GM21825 (cell line): ENCODE measurements at regions not wholly inside any gene's neighbourhood (a gene's known extent, or its start where the extent isn't known, plus 50 kb on each side); places are given as distances from the start of the nearest gene placed in this dataset.
A peak's percentile ranks its signal among the peaks of the same experiment; 100 is the strongest.

Experiments used
- ATAC-seq: cut with Tn5 transposase; IDR thresholded peaks from one replicate; pipeline ENCODE4 v1.9.1; 2021; ENCODE audit warnings: mild to moderate bottlenecking, moderate library complexity; ENCODE audit not compliant: unreplicated experiment

DNA sequence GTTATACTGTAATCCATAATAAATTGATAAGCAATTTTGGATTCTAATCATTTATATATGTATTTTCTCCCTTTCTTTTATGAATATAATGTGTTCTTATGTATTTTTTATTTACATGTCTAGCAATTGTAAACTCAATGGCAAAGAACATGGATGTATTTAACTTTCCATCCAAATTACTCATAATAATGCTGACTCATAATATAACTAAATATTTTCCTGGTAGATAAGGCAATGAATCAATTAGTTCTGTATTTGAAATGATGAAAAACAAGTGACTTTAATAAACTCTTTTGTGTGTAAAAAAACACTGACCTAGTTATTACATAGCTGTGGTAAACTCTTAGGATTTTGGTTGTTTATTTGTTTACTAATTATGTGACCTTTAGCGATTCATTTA, 211.2 kb downstream of the DTHD1 start:
- no peak for ATAC-seq

DNA sequence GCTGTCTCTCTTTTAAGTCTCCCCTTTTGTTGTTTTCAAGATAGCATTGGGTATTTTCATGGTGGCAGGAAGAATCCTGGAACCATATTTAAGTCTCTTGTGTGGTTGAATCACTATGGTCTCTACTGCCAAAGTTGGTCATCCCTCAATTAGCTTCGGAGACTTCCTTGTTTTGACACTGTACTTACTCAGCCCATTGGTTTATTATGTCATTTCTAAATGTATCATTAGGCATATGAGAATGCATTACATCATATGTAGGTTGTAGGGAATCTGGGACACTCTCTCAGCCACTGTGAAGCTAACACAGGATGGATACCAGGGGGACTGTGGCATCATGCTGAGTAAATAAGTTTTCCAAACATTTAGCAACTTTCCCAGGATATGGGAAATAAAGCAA, 211.8 kb downstream of the DTHD1 start:
- no peak for ATAC-seq

DNA sequence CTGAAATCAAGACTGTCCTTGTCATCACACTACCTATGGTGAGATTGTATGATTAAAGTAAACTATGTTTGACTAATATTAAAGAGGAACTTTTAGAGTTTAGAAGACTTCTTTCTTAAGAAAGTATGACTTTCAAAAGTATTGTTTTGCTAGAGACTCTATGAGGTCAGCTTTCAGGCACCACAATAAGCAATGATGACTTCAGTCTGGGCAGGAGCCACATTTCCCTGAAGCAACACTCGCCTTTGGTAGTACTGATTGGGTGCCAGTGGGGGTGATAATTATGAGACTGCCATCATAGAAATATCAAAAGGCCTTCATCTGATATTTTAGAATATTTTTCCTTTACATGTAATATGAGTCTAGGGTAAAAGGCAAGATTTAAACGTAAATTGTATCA, 212.6 kb downstream of the DTHD1 start:
- ATAC-seq = no peak

DNA sequence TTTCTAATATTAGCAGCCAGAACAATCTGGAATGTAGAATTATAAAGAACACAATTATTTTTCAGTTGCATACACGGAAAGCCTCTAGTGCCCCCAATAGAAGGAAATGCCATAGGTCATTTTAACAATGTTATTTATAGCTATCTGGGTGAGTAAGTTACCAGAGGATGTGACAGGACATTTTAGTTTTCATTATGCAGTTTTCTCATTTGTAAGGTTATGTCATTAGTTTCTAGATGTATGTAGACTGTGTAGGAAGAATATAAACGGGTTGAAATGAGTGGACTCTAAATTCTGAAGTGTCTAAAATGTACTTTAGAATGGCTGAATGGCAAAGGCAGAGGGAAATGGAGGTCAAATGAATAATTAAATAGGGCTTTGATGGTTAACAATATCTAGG, 213.3 kb downstream of the DTHD1 start:
- no peak for ATAC-seq

DNA sequence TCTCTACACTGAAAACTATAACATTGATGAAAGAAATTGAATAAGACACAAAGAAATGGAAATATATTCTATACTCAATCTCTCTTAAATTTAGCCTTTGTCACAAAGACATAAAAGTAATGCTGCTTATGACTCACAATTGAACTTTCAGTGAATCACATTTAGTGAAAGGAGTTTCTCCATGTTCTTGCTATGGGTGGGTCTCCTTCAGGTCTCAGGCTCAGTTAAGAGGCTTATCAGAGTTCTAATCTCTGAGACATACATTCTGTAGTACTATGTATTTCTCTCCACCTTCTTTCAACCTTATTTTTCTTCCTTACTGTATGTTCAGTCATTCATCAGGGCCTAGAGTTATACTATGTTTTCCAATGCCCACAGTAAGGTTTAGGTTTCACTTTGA, 220.9 kb downstream of the DTHD1 start:
- ATAC-seq = no peak

DNA sequence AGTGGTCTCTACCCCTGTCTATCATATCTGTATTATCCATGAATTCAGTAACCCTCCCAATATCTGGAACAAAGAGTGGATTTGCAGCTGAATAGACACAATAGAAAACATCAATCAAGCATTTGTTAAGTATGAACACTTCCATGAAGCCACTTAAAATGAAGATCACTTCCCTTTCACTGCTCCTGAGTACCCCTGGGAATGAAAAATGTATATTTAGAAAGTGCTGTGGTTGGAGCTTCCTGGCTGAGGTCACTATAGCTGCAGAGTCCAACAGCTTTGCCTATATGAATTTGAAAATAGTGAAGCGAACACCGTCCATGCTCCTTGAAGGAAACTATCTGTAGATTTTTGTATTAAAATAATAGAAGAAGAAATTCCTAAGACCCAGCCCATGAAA, 227.0 kb downstream of the DTHD1 start:
- no peak for ATAC-seq

DNA sequence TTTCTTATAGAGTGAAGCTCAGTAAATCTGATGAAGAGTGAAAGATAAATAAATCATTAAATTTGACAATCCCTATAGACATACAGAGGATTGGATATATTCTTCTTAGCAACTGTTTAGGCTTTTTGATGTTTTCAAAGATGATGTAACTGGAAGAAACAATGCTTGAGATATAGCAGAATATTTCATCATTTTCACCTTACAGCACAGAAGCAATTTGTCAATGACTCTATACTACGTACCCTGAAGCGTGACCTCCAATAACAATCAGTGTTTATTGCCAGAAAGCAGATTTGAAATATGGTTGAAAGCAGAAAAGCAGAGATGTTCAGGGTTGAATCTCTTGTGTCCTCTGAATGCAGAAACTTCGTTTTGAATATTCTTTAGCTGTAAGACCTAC, 228.4 kb downstream of the DTHD1 start:
- no peak for ATAC-seq

DNA sequence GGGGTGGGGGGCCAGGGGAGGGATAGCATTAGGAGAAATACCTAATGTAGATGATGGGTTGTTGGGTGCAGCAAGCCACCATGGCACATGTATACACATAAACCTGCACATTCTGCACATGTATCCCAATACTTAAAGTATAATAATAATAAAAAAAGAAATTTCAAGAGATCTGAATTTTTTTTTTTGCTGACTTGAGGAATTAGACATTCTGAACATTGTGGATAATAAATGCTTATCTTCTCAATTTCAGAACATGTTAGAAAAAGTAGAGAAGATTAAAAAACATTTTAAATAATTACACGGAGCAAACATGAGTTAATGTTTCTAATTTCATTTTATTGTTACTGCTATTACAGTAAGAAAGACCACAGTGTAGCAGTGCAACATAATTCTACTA, 230.4 kb downstream of the DTHD1 start:
- ATAC-seq = no peak

DNA sequence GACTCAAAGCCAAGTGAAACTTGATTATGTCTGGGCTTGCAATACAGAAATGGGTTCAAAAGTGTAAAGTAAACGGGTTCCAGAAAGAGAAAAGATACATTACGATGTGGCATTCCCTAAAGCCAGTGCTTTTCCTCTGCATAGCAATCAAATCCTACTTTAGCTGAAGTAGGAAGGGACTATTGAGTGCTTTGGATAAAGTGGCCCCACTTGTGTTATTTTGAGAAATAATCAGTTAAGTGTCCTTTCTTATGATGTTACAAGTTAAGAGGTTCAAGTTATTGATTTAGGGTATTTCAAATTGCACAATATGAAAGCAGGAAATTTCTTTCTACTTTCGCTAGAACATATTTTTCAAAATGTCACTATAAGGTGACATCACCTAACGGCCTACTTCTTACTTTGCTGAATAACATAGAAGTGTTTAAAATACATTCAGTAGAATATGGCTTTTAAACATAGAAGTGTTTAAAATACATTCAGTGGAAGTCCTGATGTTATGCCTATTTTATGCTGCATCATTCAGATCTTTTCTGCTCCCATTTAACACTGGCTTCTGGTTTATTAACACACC, 235.2 kb downstream of the DTHD1 start:
- no peak for ATAC-seq

DNA sequence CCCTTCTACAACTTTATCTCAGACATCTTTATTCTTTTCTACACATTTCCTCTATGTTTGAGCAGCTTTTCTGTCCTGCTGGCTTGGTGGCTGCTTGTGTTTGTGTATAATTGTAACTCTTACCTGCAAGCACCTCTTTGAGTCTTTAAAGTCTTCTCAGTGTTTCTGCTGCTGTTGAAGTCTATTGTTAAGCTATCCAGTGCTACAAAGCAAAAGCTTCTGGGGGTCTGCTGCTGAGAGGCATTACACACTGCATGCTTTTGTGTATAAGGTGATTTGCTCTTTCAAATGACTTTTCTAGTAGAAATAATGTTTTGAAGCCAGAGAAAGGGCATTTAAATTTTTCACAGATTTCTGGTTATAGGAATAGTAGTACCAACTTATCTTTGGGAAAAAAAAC, 241.8 kb downstream of the DTHD1 start:
- ATAC-seq = no peak

DNA sequence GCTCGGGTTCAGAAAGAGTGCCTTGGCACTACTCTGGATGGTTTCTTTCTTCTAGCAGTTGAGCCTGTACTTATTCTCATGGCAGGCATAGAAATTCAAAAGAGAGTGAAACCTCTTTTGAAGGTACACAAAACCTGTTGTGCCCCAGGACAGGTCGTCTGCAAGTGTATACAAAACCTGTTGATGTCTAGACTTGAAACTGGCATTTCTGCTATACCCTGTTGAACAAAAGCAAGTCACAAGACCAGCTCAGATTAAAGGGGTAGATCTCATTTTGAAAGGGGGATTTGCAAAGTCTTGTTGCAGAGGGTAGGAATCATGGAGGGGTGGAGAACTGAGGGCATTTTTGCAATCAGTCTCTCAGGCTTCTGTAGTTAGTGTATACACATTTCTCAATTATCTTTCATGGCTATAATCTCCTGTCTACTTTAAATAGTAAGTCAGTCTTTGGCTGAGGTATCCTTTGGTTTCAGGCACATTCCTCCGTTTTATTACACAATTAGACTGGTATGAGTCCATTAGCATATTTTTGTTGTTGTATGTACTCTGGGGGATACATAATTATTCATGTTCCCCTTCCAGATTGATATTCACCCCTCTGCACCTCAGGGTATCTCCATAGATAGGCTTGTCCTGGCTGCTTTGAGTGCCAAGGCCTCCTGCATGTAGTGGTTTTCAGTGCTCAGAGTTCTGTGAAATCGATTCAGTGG, 251.4 kb downstream of the DTHD1 start:
- ATAC-seq = no peak

DNA sequence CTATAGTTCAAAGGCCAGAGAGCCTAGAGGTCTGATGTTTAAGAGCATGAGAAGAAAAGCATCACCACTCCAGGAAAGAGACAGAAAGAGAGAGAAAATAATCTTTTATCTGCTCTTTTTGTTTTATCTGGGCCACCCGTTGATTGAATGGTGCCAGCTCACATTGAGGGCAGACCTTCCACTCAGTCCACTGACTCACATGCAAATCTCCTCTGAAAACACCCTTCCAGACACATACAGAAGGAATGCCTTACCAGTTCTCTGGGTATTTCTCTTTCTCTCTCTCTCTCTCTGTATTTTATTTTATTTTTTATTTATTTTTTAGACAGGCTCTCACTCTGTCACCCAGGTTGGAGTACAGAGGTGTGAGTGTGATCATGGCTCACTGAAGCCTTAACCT, 252.5 kb downstream of the DTHD1 start:
- no peak for ATAC-seq

DNA sequence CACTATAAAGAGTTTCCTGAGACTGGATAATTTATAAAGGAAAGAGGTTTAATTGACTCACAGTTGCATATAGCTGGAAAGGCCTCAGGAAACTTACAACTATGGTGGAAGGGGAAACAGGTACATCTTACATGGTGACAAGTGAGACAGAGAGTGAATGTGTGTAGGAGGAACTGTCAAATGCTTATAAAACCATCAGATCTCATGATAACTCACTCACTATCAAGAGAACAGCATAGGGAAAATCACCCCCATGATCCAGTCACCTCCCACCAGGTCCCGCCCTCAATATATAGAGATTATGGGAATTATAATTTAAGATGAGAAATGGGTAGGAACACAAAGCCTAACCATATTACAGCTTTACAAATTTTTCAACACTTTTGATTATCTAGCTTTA, 266.0 kb downstream of the DTHD1 start:
- no peak for ATAC-seq

DNA sequence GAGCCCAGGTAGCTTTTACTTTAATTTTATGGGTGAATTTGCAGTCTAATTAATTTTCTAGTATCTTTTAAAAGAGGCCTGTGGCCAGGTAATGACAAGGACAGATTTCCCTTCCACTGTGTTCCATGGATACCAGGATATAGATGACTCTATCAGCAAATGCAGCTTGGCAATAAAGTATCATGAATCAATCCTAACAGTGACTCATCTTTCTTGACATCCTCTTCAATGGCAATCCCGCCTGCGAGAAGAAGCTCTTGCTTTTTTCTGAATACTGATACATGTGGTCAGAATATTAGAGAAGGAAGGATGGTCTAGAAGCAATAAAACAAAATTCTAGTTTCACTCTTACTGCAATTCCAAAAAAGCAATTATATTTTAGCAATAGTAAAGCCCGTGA, 267.8 kb downstream of the DTHD1 start:
- ATAC-seq = no peak

DNA sequence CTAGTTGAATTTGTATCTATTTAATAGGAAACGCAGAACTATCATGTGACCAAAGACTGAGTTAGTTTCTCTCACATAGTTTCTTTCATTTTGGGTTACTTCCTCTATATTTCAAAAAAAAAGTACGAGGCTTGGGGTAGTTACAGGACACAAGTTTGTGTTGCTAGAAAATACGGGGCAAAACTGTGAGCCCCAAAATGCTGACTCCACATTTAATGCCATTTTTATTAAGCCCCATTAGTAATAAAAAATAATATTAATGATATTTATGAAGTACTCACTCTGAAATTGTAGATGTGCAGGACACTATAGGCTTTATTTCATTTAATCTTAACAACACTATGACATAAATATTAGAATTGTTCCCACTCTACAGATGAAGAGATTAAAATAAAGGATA, 268.6 kb downstream of the DTHD1 start:
- no peak for ATAC-seq

DNA sequence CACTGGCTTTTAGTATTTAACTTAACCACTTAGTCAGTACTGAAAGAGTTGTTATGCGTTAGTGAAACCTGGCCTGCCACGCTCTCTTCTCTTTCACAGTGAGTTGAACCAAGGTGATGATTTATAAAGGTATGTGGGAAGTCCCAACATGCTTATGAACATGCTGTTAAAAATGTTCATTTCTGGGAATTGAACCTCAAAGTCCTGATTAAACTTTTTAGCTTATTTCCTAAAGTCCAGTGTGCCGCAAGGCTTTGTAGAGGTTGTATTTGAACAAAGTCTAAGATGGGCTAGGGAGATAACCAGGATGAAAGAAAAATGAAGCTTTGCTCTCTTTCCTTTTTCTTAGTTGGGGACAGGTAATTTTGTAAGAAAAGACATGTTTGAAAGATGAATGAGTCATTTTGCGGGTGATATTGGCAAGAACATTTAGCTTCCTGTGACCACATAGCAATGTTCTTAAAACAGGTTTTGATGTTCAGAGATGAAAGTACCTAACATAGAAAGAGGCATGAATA, 270.3 kb downstream of the DTHD1 start:
- peak; percentile 87 for ATAC-seq

DNA sequence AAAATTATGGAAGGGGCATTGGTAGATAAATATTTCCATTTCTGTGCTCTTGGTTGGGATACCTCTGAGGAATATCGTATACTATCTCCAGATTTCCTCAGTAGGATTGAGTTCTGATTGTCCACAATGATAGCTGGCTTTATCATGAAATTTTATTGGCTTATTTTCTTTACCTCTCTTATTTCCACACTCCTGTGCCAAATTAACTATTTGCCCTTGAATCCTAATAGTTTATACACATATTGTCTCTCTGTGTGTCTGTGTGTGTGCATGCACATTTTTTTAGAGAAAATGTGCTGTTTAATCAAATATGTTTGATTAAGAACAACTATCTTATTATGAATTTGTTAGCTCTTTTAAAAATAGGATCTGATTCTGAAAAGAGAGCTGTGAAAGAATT, 271.6 kb downstream of the DTHD1 start:
- no peak for ATAC-seq

DNA sequence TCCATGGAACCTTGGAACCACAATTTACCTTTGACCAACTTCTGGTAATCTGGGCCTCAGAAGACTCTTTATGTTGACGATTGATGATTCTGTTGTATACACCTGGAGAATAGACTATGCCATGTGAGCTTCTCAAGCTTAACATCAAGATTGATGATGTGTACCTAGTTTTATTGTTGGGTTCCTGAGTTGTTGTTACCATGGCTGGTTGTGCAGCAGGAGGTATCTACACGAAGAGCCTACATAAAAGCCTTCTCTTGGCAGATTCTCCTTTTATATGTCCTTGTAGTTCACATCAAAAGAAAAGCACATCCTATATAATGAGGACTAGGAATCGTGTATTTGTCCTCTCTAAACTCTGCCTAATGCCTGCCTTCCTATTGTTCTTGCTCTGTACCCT, 272.0 kb downstream of the DTHD1 start:
- no peak for ATAC-seq

DNA sequence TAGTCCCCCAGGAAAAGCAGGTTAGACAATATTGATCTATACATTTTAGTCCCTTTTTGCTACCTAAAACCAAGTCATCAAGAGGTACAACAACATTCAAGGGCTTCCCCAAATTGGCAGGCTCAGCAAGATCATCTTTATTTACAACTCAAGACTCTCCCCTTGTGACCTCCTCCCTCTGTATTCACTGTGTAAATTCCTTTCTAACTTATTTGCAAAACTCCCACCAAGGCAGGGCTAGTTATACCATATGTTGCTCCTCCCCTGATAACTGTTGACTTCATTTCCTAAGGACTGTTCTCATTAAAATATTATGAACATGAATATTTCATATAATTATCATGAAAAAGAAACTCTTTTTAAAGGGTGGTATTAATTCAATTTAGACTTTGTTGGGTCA, 275.6 kb downstream of the DTHD1 start:
- ATAC-seq = no peak

DNA sequence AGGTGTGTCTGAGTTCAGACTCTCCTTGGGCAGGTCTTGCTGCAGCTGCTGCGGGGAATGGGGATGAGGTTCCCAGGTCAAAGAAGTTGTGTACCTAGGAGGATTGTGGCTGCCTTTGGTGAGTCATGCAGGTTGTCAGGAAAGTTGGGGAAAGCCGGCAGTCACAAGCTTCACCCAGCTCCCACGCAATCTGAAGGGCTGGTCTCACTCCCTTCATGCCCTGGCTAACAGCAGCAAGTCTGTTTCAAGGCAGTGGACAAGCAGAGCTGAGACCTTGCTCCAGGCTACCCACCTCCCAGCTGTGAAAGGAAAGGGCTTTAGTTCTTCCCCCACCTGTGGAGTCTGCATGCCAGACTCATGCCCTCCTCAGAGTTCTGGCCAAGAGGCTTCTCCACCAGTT, 287.2 kb downstream of the DTHD1 start:
- no peak for ATAC-seq

DNA sequence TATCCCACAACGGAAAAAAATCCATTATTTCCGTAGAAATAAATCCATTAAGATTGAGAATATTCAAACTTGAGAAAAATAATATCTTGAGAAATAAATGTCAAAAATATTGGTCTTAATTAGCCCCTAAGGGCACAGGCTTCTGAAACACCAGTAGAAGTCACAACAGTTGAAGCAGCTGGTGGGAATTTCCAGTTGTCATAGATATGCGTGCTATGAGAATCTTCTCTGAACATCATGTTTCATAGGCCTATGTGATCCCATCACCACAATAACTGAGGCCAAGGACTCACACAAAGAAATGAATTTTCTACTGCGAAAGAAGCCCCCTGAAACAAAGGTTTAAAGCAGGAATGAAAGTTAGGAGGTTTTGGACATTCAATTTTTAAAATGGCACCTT, 292.0 kb downstream of the DTHD1 start:
- ATAC-seq = no peak

DNA sequence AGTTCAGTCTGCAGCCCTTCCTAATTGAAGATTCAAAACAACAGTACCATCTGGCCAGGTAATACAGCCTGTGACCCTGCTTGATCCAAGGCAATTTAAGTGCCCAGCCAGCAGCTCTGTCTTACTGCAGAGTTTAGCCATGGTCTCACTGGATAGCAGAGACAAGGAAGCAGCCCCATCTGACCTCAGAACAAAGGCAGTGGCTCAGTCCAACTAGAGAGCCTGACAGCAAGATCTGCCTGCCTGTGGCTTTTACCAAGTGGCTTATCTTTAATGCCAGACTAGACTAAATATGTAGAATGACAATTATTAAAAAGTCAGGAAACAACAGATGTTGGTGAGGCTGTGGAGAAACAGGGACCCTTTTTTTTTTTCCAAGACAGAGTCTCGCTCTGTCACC, 293.4 kb downstream of the DTHD1 start:
- no peak for ATAC-seq

DNA sequence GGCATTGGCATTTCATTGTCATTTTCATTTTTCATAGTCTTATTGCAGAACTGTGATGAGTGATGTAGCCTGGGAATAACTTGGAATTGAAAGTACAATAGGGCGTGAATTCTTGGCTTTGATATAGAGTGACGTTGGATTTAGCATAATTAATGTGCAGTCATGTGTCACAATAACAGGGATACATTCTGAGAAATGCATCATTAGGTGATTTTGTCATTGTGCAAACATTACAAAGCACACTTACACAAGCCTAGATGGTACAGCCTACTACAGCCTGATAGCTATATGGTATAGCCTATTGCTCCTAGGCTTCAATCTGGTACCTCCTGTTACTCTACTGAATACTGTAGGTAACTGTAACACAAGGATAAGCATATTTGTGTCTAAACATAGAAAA, 300.8 kb downstream of the DTHD1 start:
- no peak for ATAC-seq
